Lower leg skin (tissue), 3 donors: ENCODE measurements at regions not wholly inside any gene's neighbourhood (a gene's known extent, or its start where the extent isn't known, plus 50 kb on each side); places are given as distances from the start of the nearest gene placed in this dataset.

Experiments used
- CTCF ChIP-seq, 3 donors: fragments of 450-650 bp; IDR thresholded peaks; one replicate each; pipeline ENCODE4 v1.5.1; 2016; ENCODE audit warnings: antibody characterized with exemption in 3 of 3, mild to moderate bottlenecking in 3 of 3, moderate library complexity in 2 of 3
- POLR2A ChIP-seq, 2 donors: fragments of 450-650 bp; IDR thresholded peaks; one replicate each; pipeline ENCODE4 v1.6.1; 2016 to 2017; ENCODE audit warnings: antibody characterized with exemption in 2 of 2, mild to moderate bottlenecking in 1 of 2, moderate library complexity in 1 of 2

GRCh38 chr20:6993011-6993410, 225.5 kb downstream of the BMP2 start:
- TF ChIP-seq CTCF (IDR thresholded peaks at IDR 0.05) (no peak), POLR2A (IDR thresholded peaks at IDR 0.05) (no peak)
